Endothelial cell of hepatic sinusoid (primary cell): ENCODE measurements at regions not wholly inside any gene's neighbourhood (a gene's known extent, or its start where the extent isn't known, plus 50 kb on each side); places are given as distances from the start of the nearest gene placed in this dataset.
"Not testable (repeated sequence)": the region's sequence is repeated elsewhere in the genome, so short reads cannot be mapped to it uniquely, and the experiment has no call there.

Source experiments
- in situ Hi-C: cut with HindIII; loops from 2 replicates; pipeline ENCODE4 v1.10.0; 2017; ENCODE audit warnings: low sequenced_read_pairs

DNA sequence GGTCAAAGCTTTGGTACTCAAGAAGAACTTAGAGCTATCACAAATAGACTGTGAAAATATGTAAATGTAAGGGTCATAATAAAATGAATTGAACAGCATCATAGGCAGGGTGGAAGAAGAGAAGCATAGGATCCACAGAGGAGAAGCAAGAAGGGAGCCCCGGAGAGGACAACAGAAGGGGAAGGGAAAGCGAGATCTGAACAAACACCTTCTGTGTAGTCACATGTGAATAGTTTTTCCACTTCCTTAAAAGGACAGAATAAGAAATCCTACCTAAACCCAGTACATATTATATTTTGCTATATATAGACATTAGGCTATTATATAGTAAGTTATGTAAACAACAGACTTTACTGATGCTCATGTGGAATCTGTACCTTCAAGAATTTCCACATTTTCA, 160.2 kb downstream of the DKK1 start:
- in situ Hi-C loops, result loop anchor here (5.0 to 10.0 kb wide), 3 partner anchors 87 to 159 kb away; partner anchors contain the start of gene DKK1

DNA sequence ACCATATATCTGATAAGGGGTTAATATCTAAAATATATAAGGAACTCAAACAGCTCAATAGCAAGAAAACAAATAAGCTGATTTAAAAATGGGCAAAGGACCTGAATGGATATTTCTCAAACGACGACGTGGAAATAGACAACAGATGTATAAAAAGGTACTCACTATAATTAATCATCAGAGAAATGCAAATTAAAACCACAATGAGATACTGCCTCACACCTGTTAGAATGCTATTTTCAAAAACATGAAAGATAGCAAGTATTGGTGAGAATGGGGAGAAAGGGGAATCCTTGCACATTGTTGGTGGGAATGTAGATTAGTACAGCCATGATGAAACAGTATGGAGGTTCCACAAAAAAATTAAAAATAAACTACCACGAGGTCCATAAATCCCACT, 163.2 kb downstream of the DKK1 start:
- in situ Hi-C loops, result loop anchor here (10.0 kb wide), 1 partner anchor 163 kb away; the partner anchor contains the start of gene DKK1

DNA sequence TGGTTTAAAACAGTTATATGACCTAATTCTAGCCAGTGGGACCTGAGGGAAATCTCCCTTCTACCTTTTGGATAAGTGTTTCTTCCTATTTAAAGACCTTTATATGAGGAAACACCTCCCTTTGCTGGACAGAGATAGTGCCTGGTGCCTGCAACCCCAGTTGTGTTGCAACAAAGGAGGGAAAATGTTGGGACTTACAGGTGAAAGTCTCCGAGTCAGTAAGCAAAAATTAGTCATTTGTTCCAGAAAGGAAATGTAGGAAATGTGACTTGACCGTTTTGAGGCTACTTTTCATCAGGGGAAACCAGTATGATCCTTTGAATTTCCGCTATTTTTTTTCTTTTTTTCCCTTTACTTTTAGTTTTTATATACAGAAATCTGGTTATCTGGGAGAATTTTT, 165.5 kb downstream of the DKK1 start:
- in situ Hi-C loops, result loop anchor here (10.0 kb wide), 1 partner anchor 165 kb away; the partner anchor contains the start of gene DKK1

DNA sequence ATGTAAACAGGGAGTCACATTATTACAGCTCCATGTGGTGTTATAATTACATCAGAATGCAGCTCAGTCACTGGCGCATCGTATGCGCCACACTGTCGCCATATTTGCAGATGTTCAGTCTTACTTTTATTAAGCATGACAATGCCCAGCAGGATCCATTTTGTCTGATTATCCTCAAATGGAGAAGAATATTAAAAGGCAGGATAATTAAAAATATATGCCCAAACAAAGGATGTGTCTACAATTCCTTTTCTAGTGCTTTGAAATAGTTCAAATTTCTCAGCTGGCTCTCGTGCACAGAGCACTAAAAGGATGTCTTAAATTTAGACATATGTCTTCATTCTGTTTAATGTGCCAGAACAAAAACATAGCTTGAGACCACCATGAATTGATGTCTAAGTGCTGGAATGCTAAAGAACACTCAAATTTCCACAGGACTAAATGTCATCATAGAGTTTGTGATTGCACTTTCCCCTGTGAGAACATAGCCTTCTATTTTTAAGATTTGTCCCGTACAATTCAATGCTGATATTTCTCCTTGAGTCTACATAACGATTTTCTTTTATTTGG, 168.0 kb downstream of the DKK1 start:
- in situ Hi-C loops, result no loop called here

DNA sequence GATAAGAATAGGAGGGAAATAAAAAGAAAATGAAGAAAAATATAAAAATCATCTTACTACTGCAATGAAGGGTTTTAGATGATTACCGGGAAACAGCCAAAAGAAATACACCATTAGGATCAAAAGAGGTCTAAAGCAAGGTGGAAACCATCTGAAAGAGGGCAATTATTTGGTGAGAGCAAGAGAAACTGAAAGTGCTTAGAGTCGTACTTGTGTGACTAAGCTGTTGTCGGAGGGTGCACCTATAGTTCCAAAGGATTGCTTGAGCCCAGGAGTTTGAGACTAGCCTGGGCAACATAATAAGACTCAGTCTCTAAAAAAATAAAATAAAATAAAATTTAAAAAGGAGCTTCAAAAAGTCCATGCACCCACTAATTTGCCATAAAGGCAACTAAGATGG, 169.5 kb downstream of the DKK1 start:
- in situ Hi-C loops, result no loop called here

DNA sequence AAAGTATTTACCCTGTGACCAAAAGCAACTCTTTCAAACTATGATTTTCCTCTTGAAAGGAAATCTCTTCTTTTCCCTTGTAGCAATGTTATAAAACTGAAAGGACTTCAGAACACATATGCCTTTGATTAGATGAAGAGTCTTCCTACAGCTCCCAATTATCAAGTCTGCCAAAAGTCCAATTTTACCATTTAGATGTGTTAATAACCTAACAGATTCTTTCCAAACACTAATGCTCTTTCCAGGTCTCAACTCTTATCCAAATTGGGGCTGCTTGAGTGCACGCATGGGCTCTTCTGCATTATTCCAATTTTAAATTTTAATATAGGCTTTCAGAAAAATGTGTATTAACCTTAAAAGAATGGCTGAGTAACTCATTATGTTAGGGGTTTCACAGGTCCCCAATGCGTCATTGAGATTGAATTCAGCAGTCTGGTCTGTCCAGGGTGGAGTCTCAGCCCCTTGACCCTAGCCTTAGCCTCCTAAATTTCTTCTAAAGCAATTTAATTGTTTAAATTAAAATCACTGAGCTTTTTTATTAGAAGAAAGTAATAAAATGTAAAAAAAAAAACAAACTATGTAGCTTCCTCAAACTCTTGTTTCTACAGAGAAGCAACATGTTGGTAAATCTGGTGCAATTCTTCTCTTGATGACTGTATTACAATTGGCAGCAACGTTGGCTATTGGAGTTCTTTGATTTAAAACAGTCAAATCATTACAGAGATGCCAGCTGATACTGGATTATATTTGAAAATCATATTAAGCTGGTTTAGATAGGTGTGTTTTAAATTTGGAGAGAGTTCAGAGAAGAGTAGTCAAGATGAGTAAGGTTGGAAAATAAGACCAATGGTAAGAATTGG, 170.4 kb downstream of the DKK1 start:
- in situ Hi-C loops, result no loop called here

DNA sequence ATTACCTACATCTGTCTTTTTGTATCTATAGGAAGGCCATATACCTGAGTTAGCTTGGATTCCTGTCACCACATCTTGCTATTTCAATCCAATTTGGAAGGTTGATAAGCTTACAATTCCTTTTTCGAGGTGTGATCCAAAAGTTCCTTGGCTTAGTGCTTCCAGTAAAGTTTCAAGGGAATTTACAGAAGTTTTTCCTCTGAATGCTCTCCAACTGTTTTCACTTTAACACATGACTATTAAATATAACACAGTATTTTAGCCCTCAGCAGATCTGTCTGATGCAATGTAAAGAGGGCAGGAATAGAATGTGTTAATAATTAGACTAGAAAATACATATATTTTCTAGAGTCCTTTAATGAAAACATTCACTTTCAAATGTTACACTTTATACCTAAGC, 171.4 kb downstream of the DKK1 start:
- in situ Hi-C loops, result no loop called here

DNA sequence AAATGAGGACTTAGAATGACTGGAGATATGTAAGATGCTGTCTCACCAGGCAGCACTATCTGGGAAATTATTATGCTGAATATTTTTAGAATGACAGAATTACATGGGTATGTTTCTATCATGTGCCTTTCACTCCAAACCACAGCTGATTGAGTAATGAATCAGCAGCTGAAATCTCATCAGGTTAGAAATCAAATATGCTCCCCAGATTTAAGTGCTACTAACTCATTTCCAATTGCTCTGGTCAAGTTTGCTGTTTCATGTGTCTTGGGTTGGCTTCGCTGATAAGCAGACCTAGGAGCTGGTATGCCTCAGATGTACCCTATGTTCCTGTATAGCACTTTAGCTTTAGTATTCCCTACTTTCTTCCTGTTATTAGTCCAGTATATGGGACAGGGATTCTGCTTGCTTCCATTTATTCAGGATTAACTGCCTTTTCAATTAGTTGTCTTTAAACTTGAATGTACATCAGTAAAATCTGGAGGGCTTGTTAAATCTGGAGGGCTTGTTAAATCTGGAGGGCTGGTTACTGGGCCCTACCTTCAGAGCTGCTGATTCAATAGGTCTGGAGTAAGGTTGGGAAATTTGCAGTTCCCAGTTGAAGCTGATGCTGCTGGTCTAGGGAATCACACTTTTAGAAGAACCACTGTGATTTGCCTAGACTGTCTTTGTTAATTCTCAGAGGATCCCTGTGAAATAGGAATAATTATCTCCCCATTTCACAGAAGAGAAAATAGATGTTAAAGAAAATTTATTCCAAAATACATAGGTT, 172.9 kb downstream of the DKK1 start:
- in situ Hi-C loops, result no loop called here

DNA sequence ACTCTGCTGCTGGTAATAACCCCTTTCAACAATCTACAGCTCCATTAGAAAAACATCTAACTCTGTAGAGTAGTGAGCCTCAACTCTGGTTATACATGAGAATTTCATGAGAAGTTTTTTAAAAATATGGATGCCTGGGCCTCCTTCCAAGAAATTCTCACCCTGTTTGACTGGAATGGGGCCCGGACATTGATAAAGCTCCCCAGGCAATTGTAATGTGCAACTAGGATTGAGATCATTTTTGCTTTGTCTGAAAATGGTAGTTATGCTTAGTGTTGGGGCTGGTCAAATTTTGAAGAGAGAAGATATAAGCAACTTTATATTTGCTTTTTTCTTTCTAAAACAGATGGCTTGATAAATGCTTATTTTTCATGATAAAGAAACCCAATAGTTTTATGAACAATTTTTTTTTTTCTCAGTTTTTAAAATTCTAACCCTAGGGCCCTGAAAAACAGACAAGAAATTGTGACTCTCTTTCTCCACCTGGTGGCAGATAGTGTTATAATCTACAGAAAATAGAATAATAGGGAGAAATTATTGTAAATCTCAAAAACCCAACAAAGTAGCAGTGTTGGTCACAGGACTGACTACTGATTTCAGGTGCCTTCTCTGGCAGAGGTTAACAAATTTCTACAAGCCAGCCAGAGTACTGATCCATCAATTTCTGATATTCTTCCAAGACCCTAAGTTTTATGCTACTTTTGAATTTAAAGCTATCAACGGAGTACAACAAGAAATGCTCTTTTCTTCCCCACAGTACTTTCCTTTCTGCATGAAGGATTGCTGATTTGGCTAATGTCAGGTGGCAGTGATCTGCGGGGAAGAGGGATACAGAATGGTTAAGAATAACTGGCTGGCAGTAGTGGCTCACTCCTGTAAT, 174.8 kb downstream of the DKK1 start:
- in situ Hi-C loops, result no loop called here

DNA sequence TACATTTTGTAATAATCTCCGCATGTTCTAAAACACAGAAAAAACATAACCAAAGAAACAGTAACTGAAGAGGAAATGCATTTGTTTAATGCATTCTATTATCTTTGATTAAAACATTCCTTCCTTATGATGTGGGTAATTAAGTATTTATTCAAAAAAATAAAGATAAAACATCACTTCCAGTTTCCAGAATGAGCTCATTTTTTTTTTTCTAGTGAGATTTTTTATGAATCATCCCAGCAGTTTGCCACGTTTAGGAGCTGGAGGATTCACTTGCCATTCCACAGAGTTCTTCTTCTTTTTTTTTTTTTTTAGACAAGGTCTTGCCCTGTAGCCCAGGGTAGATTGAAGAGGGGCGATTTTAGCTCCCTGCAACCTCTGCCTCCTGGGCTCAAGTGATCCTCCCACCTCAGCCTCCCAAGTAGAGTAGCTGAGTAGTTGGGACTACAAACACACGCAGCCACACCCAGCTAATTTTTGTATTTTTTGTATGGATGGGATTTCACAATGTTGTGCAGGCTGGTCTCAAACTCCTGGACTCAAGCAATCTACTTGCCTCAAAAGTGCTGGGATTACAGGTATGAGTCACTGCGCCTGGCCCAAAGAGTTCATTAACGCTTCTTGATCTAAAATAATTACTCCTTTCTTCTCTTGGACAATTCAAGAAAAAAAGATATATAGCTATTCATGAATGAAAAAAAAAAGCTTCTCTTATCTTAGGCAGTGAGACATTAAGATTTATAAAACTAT, 177.3 kb downstream of the DKK1 start:
- in situ Hi-C loops, result loop anchor here (5.0 kb wide), 1 partner anchor 184 kb away; no protein-coding TSS in a partner anchor

DNA sequence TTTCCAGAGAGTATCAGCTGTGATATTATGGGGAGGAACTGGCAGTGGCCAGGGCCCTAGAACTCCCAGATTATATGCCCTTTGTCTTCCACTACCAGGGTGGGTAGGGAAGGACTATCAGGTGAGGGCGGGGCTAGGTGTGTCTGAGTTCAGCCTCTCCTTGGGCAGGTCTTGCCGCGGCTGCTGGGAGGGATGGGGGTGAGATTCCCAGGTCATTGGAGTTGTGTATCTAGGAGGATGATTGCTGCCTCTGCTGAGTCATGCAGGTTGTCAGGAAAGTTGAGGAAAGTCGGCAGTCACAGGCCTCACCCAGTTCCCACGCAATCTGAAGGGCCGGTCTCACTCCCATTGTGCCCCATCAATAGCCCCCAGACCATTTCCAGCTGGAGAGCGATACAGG, 185.2 kb downstream of the DKK1 start:
- in situ Hi-C loops, result no loop called here

DNA sequence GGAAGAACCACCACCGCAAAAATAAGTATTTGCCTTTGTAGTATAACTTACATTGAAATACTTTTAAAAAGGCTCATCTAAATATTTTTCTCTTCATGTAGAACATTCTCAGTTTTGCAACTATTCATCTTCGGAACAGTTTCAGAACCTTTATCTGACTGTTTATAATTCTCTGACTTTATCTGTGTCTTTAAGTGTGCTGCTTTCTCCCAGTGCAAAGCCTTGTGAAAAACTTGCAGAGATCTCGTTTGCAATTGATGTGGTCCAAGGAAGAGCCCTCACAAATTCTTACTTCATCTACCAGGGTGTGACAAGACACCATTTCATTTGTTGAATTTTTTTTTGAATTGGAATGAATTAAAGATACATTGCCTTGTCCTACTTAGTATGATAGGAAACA, 186.4 kb downstream of the DKK1 start:
- in situ Hi-C loops, result no loop called here

DNA sequence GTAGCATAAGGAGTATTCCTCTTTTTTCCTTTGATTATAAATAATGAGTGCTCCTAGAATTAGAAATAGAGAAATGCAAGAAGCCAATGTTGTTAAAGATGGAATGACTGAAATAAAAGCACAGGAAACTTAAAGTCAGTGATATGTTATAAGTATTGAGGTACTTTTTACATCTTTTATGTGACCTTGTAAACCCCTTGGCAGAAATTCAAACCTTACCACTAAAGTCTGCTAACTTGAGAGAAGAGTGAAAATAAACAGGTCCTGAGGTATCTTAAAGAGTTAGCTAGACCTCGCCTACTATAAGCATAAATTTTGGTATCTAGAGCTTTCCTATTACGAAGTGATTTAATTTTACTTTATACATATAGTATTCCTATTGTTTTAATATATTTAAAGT, 188.2 kb downstream of the DKK1 start:
- in situ Hi-C loops, result no loop called here

DNA sequence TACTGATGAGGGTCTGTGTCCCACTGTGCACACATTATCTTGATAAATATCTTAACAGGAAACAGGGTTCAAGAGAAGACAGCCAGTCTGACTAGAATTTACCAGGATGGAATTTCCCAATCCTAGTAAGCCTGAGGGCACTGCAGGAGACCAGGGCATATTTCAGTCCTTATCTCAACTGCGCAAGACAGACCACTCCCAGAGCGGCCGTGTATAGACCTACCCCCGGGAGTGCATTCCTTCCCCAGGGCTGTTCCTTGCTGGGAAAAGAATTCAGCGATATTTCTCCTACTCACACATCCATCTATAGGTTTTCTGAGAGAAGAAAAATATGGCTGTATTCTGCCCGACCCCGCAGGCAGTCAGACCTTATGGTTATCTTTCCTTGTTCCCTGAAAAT, 191.3 kb downstream of the DKK1 start:
- in situ Hi-C loops, result not testable (repeated sequence)

DNA sequence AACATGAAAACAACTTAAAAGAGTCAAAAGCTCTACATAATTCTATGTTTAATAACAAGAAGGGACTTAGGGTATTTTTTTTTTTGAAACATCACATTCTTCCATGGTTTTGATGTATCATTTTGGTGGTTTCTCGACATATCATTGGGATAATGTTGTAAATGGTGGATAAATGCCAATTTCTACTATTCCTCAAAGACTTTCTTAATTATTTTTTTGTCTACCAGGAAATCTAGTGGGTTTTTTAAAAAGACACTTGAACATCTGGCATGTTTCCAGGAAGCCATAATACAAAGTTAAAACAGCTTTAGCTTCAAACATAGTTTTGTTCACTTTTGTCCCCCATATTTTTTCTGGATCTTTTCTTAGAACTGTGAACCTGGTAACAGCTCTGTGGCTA, 200.4 kb downstream of the DKK1 start:
- in situ Hi-C loops, result no loop called here

DNA sequence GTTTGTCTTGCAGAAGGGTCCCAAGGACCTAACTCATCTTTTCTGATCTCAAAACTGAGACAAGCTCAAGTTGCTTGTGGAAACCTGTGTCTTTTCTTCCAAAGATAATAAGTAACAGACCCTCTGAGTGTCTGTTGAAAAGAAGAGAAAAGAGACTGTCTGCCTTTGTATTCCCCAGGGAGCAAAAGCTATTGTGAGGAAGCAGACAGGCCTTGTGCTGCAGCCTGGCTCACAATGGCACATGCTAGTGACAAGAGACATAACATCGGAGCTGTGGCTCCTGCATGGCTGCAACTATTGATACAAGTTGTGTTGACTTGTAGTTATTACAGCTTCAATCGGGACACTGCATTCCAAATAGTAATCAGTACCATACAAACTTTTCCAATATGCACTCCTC, 202.9 kb downstream of the DKK1 start:
- in situ Hi-C loops, result no loop called here

DNA sequence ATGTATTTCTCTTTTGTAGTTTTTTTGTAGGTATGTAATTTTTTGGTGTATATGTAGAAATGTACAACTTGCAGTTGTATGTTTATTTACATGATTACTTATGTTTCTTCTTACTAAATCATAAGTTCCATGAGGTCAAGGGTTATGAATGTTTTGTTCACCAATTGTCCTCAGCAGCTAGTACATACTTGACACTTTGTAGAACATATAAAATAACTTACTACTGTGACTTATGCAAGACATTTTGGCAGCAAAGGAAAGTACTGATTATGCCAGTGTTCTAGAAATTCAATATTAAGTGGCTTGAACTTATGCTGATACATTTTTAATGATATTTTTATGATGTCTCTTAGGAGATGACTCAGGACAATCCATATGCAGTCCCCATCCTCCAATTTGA, 209.6 kb downstream of the DKK1 start:
- in situ Hi-C loops, result no loop called here

DNA sequence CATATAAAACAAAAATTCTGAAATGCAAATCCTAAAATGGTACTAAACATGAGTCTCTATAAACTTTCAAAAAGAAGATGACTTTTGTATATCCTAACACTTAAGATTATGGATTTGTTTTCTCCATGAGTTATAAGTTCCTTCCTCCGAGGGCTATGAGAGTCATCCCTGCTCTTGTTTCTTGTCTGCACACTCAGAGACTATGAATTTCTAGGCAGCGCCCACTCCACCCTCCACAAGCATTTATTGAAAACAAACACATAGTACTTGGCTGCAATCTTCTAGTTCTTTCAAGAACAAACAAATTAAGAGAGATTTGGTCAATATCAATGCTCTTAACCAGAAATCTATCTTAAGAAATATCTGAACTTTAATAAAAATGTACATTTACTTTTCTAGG, 211.7 kb downstream of the DKK1 start:
- in situ Hi-C loops, result no loop called here

DNA sequence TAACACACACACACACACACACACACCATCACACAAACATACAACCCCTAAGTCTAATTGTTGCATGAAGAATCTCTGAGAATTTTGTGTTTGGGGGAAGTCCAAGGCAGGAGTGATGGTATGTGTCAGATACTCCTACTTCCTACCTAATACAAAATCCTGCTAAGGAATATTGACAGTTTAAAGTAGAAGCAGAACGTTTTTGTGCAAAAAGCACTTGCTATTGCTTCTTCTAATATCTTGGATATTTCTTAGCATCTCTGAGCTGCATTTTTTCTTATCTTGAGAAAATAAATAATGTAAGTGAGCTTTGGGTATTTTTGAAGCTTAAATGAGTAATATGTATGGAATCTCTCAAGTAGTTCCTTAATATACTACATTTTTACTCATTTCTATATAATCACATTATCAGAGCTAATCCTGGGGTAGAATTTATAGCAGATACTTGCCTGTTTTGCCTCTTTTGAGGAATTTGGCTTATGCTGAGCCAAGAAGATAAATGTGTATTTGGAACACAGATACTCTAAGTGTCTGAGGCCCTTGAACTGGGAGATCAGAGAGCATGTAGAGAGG, 212.3 kb downstream of the DKK1 start:
- in situ Hi-C loops, result no loop called here
